HCT116 (cell line): ENCODE measurements at regions not wholly inside any gene's neighbourhood (a gene's known extent, or its start where the extent isn't known, plus 50 kb on each side); places are given as distances from the start of the nearest gene placed in this dataset.

Source experiments
- ATAC-seq: fragments of 200-7000 bp; cut with Tn5 transposase; 2 replicates; pipeline ENCODE4 v1.9.1; 2020; ENCODE audit warnings: mild to moderate bottlenecking, moderate library complexity
- BruUV-seq: library from RNA; stranded (reverse); fragments of 400-500 nt; replicated peaks from 2 replicates; lab custom pipeline; 2021; lab: Mats Ljungman, UMichigan
- CTCF ChIA-PET: fragments of 300-600 bp; sonication (Branson Sonifier 250); formaldehyde crosslinking; loops from one replicate; lab custom pipeline; 2021; ENCODE audit warnings: antibody characterized with exemption; lab: Charles Lee
- POLR2A ChIA-PET: fragments of 300-600, 350-600 bp; sonication (Branson Sonifier 250); formaldehyde crosslinking; loops from one replicate; lab custom pipeline; 2021; ENCODE audit warnings: antibody characterized with exemption; lab: Charles Lee
- RAD21 ChIA-PET, 2 experiments: fragments of 300-600 bp; sonication (Branson Sonifier 250); formaldehyde crosslinking; loops; one replicate each; lab custom pipeline; 2023; ENCODE audit warnings: low total read pairs in 2 of 2; ENCODE audit not compliant: uncharacterized antibody in 2 of 2, unreplicated experiment in 2 of 2, low non-redundant PET in 1 of 2; lab: Charles Lee
- DNase-seq: peaks from one replicate; pipeline ENCODE4 v3.0.0-alpha.2; 2010; ENCODE audit warnings: low read depth, low spot score
- H2AFZ ChIP-seq: fragments of 200-600 bp; shearing (Covaris generic), sonication (generic); 2 replicates; pipeline ENCODE4 v1.6.1; 2017; ENCODE audit warnings: low read depth, mixed run types, mixed read lengths, antibody characterized with exemption, low read length; ENCODE audit not compliant: poor library complexity, severe bottlenecking
- H3K27ac ChIP-seq: 2 replicates; pipeline ENCODE4 v1.5.1; 2012; ENCODE audit warnings: low read depth, low read length
- H3K27me3 ChIP-seq: fragments of 200-600 bp; sonication (generic); 2 replicates; pipeline ENCODE4 v1.6.1; 2016; ENCODE audit warnings: mixed run types, low read length, mixed read lengths; ENCODE audit not compliant: insufficient read depth
- H3K36me3 ChIP-seq, 2 experiments: fragments of 200-500 bp in 1 of 2; fragments of 200-600 bp in 1 of 2; sonication (Bioruptor generic) in 1 of 2; sonication (generic) in 1 of 2; 2 replicates each; pipeline versions ENCODE4 v1.5.1 to v1.6.1; 2014 to 2016; ENCODE audit warnings: low read length in 2 of 2, inconsistent platforms in 1 of 2, mixed read lengths in 1 of 2, mixed run types in 1 of 2; ENCODE audit not compliant: insufficient read depth in 2 of 2, control insufficient read depth in 1 of 2
- H3K4me1 ChIP-seq, 2 experiments: fragments of 200-600 bp in 1 of 2; sonication (generic) in 1 of 2; 2 replicates each; pipeline versions ENCODE4 v1.5.1 to v1.6.1; 2012 to 2017; ENCODE audit warnings: low read length in 2 of 2, inconsistent platforms in 1 of 2, mild to moderate bottlenecking in 1 of 2, mixed read lengths in 1 of 2, mixed run types in 1 of 2, moderate library complexity in 1 of 2; ENCODE audit not compliant: insufficient read depth in 2 of 2, control insufficient read depth in 1 of 2
- H3K4me2 ChIP-seq: fragments of 200-600 bp; sonication (generic); 2 replicates; pipeline ENCODE4 v1.6.1; 2017; ENCODE audit warnings: mixed run types, low read length, mixed read lengths
- H3K4me3 ChIP-seq, 2 experiments: fragments of 200-600 bp in 1 of 2; sonication (generic) in 1 of 2; replicated peaks in 1 of 2; 2 replicates each; pipeline ENCODE4 v1.5.1; 2011 to 2016; ENCODE audit warnings: low read length in 2 of 2, control low read depth in 1 of 2, low read depth in 1 of 2, mild to moderate bottlenecking in 1 of 2, mixed read lengths in 1 of 2, mixed run types in 1 of 2
- H3K79me2 ChIP-seq: fragments of 200-600 bp; sonication (generic); 2 replicates; pipeline ENCODE4 v1.6.1; 2017; ENCODE audit warnings: mild to moderate bottlenecking, mixed run types, low read length, moderate library complexity, mixed read lengths; ENCODE audit not compliant: insufficient read depth
- H3K9ac ChIP-seq: fragments of 200-600 bp; sonication (generic); 2 replicates; pipeline ENCODE4 v1.6.1; 2016; ENCODE audit warnings: low read length, mixed read lengths
- H3K9me2 ChIP-seq: fragments of 200-600 bp; sonication (generic), shearing (Covaris generic); 2 replicates; pipeline ENCODE4 v1.6.1; 2017; ENCODE audit warnings: mixed run types, mild to moderate bottlenecking, moderate library complexity; ENCODE audit not compliant: insufficient read depth
- H3K9me3 ChIP-seq, 2 experiments: fragments of 200-500 bp in 1 of 2; fragments of 200-600 bp in 1 of 2; sonication (Bioruptor generic) in 1 of 2; sonication (generic) in 1 of 2; 2 replicates each; pipeline ENCODE4 v1.6.1; 2014 to 2017; ENCODE audit warnings: low read length in 2 of 2, mixed read lengths in 2 of 2, inconsistent platforms in 1 of 2, low read depth in 1 of 2, mild to moderate bottlenecking in 1 of 2, mixed run types in 1 of 2, moderate library complexity in 1 of 2; ENCODE audit not compliant: control insufficient read depth in 1 of 2, insufficient read depth in 1 of 2
- H4K20me1 ChIP-seq: fragments of 200-600 bp; sonication (generic), shearing (Covaris generic); 2 replicates; pipeline ENCODE4 v1.6.1; 2017; ENCODE audit warnings: mixed run types, mild to moderate bottlenecking, moderate library complexity; ENCODE audit not compliant: insufficient read depth
- ATF3 ChIP-seq: IDR thresholded peaks from 2 replicates; pipeline ENCODE4 v1.6.1; 2012
- CEBPB ChIP-seq: IDR thresholded peaks from 2 replicates; pipeline ENCODE4 v1.6.1; 2012; ENCODE audit warnings: low read depth
- FOSL1 ChIP-seq: IDR thresholded peaks from 2 replicates; pipeline ENCODE4 v1.6.1; 2012; ENCODE audit warnings: low read depth
- MAX ChIP-seq: IDR thresholded peaks from 2 replicates; pipeline ENCODE4 v1.6.1; 2012
- POLR2A ChIP-seq: IDR thresholded peaks from 2 replicates; pipeline ENCODE4 v1.7.0; 2011; ENCODE audit warnings: borderline replicate concordance; ENCODE audit not compliant: insufficient read depth, insufficient read length; ENCODE audit errors: extremely low read depth
- POLR2AphosphoS5 ChIP-seq: IDR thresholded peaks from 2 replicates; pipeline ENCODE4 v1.6.1; 2011; ENCODE audit warnings: mild to moderate bottlenecking, low read depth, low read length, moderate library complexity
- REST ChIP-seq: IDR thresholded peaks from 2 replicates; pipeline ENCODE4 v1.6.1; 2012; ENCODE audit warnings: low read depth
- SIN3A ChIP-seq: IDR thresholded peaks from 2 replicates; pipeline ENCODE4 v1.6.1; 2012; ENCODE audit warnings: low read depth
- YY1 ChIP-seq: IDR thresholded peaks from 2 replicates; pipeline ENCODE4 v1.6.1; 2011; ENCODE audit warnings: low read length, low read depth, moderate library complexity, mild to moderate bottlenecking; ENCODE audit not compliant: insufficient replicate concordance; ENCODE audit errors: extremely low read depth
- ZBTB33 ChIP-seq: IDR thresholded peaks from 2 replicates; pipeline ENCODE4 v1.6.1; 2011; ENCODE audit warnings: mild to moderate bottlenecking, low read length, moderate library complexity; ENCODE audit not compliant: insufficient replicate concordance; ENCODE audit errors: extremely low read depth
- ZFX ChIP-seq: fragments of 450-650 bp; IDR thresholded peaks from 2 replicates; pipeline ENCODE4 v1.6.1; 2017
- intact Hi-C: fragments of 100-400 bp; cut with micrococcal nuclease; formaldehyde crosslinking; loops from 2 replicates; pipeline ENCODE4 v1.10.0; 2022

- H4K20me1 ChIP-seq, result no peaks in the 10 kb centered on the region
- ChIA-PET POLR2A (no interaction called here), CTCF (no interaction called here), RAD21 (no interaction called here)
- DNase-seq, result no peak
- H3K4me3 ChIP-seq, result no peak overlapping the region
- TF ChIP-seq ZBTB33 (no peak), SIN3A (no peak), YY1 (no peak), POLR2A (no peak), CEBPB (no peak), ATF3 (no peak), FOSL1 (no peak), POLR2AphosphoS5 (no peak), ZFX (no peak), MAX (no peak), REST (no peak)
- H3K4me1 ChIP-seq, result no peaks in the 10 kb centered on the region
- peaks cover 5 to 8% of the 10 kb centered on the region in 2 experiments; a peak in 2 of 4 replicates for H3K9me3 ChIP-seq
- intact Hi-C loops, result no loop called here
- H3K27ac ChIP-seq, result no peak overlapping the region
- no peak overlapping the region for H3K9ac ChIP-seq
- H3K36me3 ChIP-seq, result no peaks in the 10 kb centered on the region
- no peaks in the 10 kb centered on the region for H3K79me2 ChIP-seq
- no peak overlapping the region for H2AFZ ChIP-seq
- no peaks in the 10 kb centered on the region for H3K9me2 ChIP-seq
- no peaks in the 10 kb centered on the region for H3K27me3 ChIP-seq
- no TSS peak for BruUV-seq
- no peak for ATAC-seq
- H3K4me2 ChIP-seq, result no peak overlapping the region
Measured at GRCh38 chr13:83182845-83183244, 699.4 kb downstream of the SLITRK1 start.
